ENCODE measurements at regions not wholly inside any gene's neighbourhood (a gene's known extent, or its start where the extent isn't known, plus 50 kb on each side); places are given as distances from the start of the nearest gene placed in this dataset.

DNA sequence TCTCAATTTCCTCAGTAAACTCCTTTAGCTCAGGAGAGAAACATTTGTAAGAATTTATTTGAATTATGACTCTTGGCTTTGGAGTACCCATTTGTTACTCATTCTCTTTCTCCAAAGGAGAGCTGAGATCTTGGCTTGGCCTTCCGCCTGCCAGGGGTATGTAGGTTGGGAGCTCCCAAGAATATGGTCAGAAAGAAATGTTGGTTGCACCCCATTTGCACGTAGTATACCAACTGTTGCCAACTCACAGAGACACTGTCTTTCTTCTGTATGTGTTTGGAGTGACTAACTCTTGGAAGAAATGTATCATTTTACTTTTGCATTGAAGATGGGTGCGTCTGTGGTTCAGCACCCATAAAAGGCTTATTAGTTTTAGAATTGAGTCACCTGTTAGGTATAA is 708.5 kb upstream of the SORCS1 start:
- no peak for DNase-seq

DNA sequence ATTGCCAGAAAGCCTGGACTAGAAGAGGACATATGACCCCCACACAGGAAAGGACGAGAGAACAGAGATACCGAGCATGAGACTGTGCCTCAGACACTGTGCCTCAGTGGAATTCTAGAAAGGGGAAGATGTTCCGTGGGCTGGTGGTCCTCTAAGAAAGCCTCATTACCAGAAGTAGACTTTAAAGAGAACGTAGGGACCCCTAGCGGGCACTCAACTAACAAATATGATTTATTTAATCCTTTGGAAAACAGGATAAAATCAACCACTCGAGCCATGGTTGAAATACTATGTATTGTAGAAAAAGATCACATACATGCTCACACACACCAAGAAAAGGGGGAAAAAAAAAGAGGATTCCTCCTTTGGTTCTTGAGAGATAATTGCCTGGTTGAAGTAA is 701.2 kb upstream of the SORCS1 start:
- no peak for DNase-seq

DNA sequence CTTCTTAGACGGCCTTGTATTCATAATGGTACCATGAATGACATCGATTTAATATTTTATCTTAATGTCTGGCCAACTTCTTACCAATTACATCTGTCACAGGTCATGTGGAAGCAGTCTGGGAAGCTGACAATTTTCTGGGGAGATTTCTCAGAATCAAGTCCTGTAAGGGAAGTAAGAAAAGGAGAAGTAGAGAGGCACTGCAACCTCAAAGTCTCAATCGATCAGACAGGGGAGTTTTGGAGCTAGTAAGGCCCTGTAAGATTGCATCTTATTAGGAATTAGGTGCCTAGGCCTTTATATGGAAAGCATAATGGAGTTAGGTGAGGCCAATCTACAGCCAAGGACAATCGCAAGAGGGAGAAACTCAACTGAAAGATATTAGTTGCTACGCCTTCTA is 694.6 kb upstream of the SORCS1 start:
- DNase-seq = no peak

GRCh38 chr10:107856047-107856315 is 691.5 kb upstream of the SORCS1 start:
- DNase-seq = no peak

- no peak for DNase-seq
These were observed 691.0 kb upstream of the SORCS1 start for GRCh38 chr10:107855301-107856046.

DNA sequence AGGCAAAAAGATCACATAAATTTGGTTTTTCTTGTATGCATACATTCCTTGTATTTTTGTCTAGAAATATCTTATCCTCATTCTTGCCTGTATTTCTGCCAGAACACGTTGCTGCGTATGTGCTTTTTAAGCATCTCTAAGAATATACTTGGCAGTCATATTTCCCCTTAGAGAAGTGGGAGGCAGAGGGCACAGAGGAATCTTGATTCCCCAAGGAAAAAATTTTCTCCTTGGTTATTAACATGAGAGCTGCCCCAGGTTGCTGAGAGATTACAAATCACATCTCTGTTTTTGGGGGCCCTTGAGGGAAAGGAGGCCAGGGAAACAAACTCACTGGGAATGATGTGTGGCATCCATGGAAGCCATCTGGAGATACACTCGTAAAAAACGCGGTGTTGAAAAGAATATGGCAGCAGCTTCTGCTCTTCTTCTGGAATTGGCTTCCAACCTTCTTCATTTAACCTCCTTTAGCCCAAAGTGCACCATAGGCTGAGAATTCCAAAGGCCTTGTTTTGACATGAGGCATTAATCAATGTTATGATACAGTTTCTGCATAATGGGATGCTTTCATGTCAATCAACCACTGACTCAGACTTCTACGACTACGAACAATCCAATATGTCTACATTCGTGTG is 684.3 kb upstream of the SORCS1 start:
- DNase-seq = no peak

DNA sequence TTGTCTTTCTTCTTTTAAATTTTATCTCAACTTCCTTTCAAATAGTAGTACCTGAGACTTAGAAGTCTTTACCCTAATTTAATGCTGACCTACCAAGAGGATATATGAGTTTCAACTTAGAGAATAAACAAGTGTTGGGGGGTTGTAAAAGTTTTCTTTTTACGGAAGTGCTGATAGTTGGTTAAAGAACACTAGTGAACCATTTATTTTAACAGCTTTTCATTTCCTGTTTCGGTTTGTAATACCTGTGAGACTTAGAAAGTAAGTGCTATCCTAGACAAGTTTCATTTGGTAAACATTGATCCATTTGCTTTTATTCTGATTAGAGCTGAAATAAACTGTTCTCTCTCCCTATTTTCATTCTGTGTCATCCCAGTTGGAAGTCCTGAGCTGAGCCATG is 683.1 kb upstream of the SORCS1 start:
- DNase-seq = no peak

DNA sequence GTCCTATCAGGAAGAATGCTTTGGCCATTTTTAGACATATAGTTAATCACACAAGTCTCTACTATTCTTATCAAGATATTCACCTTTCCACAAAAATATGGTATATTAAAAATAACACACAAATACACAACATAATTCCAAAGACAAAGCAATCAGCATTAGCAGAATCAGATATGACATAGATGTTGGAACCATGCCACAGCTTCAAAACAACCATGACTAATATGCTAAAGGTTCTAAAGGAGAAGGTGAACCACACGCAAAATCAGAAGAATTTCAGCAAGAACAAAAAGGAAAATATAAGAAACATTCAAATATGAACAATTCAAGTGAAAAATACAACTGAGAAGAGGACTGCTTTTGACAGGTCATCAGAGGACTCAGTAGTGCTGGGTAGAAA is 670.2 kb upstream of the SORCS1 start:
- DNase-seq = no peak

DNA sequence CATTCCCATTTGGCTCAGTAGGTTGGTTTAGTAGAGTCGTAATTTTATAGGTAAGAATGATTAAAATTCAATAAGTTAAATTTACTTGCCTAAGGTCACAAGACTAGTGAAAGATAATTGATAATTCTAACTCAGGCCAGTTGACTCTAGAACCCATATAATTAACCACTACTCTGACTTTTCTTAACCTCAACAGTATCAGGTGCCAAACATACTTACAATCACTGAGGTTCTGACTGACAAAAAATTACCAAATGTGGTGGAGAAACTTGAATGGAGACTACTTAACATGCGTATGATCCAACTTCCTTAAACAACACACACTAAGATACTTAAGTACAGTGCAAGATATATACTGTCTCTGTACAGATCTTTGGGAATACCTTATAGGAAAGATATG is 667.3 kb upstream of the SORCS1 start:
- DNase-seq = no peak

GRCh38 chr10:107829161-107829560 is 664.7 kb upstream of the SORCS1 start:
- no peak for DNase-seq

GRCh38 chr10:107826171-107826570 is 661.7 kb upstream of the SORCS1 start:
- DNase-seq = no peak

- peak; percentile 19 for DNase-seq
These were observed 650.5 kb upstream of the SORCS1 start for GRCh38 chr10:107814865-107815487.

GRCh38 chr10:107813451-107814162 is 649.1 kb upstream of the SORCS1 start:
- DNase-seq = no peak

- DNase-seq = no peak
These were observed 645.4 kb upstream of the SORCS1 start for GRCh38 chr10:107809889-107810288.

GRCh38 chr10:107807836-107808235 is 643.3 kb upstream of the SORCS1 start:
- DNase-seq = no peak

DNA sequence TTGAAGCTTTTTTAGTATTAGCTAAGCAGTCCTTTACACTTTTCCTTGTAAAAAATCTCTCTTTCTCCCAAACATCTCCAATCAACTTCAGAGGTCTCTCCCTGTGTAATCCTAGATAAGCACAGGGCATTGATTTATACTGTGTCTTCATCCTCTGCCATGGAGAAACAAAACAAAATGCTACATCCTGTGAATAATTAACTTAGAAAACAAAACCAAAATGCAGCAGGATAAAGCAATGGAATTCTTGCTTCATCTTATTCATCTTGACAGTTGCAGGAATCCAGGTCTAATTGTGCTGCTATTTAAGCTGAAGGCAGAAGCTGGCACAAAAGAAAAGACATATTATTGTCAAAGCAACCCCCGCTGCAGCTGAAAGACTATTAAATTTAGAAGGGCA is 641.5 kb upstream of the SORCS1 start:
- DNase-seq = no peak

GRCh38 chr10:107803546-107803945 is 639.0 kb upstream of the SORCS1 start:
- DNase-seq = no peak

- DNase-seq = no peak
These were observed 635.6 kb upstream of the SORCS1 start for GRCh38 chr10:107800061-107800460.

- no peak for DNase-seq
These were observed 625.8 kb upstream of the SORCS1 start for GRCh38 chr10:107790271-107790670.

- no peak for DNase-seq
These were observed 606.6 kb upstream of the SORCS1 start for GRCh38 chr10:107771066-107771465.

DNA sequence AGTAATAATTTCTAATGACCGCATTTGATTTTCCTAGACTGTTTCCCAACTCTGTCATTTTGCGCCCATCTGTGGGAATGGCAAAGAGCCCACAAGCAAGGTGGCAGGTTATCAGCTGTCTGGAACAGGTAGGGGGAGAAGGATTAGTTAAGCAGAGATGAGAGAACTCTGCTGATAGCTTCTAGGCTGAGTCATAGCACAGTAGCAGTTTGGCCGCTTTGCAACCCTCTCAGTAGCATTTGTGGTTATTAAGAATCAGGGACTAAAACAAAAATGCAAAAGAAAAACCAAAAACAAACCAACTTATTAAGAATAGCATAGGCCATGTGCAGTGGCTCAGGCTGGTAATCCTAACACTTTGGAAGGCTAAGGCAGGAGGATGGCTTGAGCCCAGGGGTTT is 602.7 kb upstream of the SORCS1 start:
- DNase-seq = no peak

DNA sequence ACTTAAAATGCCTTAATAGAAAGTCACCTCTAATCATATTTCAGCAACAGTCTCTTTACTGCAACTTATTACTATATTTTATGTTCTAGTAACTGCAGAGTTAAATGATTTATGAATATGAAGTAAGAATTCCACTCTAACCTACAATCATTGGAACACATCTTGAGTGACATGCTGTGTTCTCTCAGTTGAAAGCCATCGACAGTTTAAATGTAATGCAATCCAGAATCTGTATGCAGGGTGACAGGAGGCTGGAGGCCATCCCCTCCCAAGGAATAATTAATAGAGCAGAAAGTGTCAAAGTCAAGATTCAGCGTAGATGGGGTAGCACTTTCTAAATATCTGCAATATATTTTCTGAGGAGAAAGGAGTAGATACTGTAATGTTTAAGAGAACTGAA is 590.3 kb upstream of the SORCS1 start:
- no peak for DNase-seq

- no peak for DNase-seq
These were observed 584.7 kb upstream of the SORCS1 start for GRCh38 chr10:107749235-107749634.

GRCh38 chr10:107747851-107748250 is 583.3 kb upstream of the SORCS1 start:
- DNase-seq = no peak
